SK-N-SH (cell line): ENCODE measurements at regions not wholly inside any gene's neighbourhood (a gene's known extent, or its start where the extent isn't known, plus 50 kb on each side); places are given as distances from the start of the nearest gene placed in this dataset.

ENCODE experiments used
- FOSL2 ChIP-seq: IDR thresholded peaks from 2 replicates; pipeline ENCODE4 v1.4.0; 2012; ENCODE audit warnings: low read depth, mild to moderate bottlenecking, moderate library complexity, borderline replicate concordance
- RFX5 ChIP-seq: IDR thresholded peaks from 2 replicates; pipeline ENCODE4 v1.6.1; 2012; ENCODE audit warnings: mild to moderate bottlenecking, improper control_type of control experiment, low read length
- TF ChIP-seq, protein P1 (sequence below): fragments of 200-600 bp; sonication (generic); IDR thresholded peaks from 2 replicates; pipeline ENCODE4 v1.6.1; 2017; ENCODE audit warnings: antibody characterized with exemption, mild to moderate bottlenecking, moderate library complexity
- TF ChIP-seq, protein P2 (sequence below): IDR thresholded peaks from 2 replicates; pipeline ENCODE4 v1.4.0; 2012; ENCODE audit warnings: low read depth, borderline replicate concordance

DNA sequence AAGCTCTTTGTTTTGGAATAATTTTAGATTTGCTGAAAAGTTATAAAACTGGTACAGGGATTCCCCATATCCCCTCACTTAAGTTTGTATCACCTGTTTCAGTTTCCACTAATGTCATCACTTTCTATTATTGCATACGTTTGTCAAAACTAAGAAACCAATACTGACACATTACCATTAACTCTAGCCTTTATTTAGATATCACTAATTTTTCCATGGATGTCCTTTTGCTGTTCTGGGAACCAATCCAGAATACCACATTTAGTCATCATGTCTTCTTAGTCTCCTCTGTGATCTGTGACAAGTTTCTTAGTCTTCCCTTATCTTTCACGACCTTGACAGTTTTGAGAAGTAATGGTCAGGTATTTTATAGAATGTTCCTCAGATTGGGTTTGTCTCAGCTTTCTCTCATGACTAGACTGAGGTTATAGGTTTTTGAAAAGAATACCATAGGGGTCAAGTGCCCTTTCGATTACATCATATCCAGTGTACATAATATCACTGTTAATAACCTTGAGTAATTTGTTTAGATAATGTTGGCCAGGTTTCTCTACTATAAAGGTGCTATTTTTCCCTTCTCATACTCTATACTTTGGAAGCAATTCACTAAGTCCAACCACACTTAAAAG, 51.9 kb upstream of the NMUR2 start:
- TF ChIP-seq, protein P1, sequence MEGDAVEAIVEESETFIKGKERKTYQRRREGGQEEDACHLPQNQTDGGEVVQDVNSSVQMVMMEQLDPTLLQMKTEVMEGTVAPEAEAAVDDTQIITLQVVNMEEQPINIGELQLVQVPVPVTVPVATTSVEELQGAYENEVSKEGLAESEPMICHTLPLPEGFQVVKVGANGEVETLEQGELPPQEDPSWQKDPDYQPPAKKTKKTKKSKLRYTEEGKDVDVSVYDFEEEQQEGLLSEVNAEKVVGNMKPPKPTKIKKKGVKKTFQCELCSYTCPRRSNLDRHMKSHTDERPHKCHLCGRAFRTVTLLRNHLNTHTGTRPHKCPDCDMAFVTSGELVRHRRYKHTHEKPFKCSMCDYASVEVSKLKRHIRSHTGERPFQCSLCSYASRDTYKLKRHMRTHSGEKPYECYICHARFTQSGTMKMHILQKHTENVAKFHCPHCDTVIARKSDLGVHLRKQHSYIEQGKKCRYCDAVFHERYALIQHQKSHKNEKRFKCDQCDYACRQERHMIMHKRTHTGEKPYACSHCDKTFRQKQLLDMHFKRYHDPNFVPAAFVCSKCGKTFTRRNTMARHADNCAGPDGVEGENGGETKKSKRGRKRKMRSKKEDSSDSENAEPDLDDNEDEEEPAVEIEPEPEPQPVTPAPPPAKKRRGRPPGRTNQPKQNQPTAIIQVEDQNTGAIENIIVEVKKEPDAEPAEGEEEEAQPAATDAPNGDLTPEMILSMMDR: no peak
- TF ChIP-seq, protein P2, sequence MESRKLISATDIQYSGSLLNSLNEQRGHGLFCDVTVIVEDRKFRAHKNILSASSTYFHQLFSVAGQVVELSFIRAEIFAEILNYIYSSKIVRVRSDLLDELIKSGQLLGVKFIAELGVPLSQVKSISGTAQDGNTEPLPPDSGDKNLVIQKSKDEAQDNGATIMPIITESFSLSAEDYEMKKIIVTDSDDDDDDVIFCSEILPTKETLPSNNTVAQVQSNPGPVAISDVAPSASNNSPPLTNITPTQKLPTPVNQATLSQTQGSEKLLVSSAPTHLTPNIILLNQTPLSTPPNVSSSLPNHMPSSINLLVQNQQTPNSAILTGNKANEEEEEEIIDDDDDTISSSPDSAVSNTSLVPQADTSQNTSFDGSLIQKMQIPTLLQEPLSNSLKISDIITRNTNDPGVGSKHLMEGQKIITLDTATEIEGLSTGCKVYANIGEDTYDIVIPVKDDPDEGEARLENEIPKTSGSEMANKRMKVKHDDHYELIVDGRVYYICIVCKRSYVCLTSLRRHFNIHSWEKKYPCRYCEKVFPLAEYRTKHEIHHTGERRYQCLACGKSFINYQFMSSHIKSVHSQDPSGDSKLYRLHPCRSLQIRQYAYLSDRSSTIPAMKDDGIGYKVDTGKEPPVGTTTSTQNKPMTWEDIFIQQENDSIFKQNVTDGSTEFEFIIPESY: no peak
- TF ChIP-seq RFX5 (no peak), FOSL2 (no peak)
